H1 (cell line): ENCODE measurements at regions not wholly inside any gene's neighbourhood (a gene's known extent, or its start where the extent isn't known, plus 50 kb on each side); places are given as distances from the start of the nearest gene placed in this dataset.

Source experiments
- RNF2 ChIP-seq: fragments of 200-900, 300-1000 bp; sonication (generic); IDR thresholded peaks from 2 replicates; pipeline ENCODE4 v1.7.1; 2016; ENCODE audit warnings: borderline replicate concordance, low read depth, mild to moderate bottlenecking, antibody characterized with exemption, low read length; ENCODE audit not compliant: poor library complexity, severe bottlenecking; ENCODE audit errors: missing control alignments
- TF ChIP-seq, protein P1 (sequence below): fragments of 300-600 bp; sonication (generic); IDR thresholded peaks from 2 replicates; pipeline ENCODE4 v1.7.1; 2012; ENCODE audit warnings: low read length, moderate library complexity, mild to moderate bottlenecking, inconsistent platforms; ENCODE audit not compliant: insufficient replicate concordance

GRCh38 chr5:145324767-145325479 lies 510.2 kb downstream of the PRELID2 start (continued):
- TF ChIP-seq, protein P1, sequence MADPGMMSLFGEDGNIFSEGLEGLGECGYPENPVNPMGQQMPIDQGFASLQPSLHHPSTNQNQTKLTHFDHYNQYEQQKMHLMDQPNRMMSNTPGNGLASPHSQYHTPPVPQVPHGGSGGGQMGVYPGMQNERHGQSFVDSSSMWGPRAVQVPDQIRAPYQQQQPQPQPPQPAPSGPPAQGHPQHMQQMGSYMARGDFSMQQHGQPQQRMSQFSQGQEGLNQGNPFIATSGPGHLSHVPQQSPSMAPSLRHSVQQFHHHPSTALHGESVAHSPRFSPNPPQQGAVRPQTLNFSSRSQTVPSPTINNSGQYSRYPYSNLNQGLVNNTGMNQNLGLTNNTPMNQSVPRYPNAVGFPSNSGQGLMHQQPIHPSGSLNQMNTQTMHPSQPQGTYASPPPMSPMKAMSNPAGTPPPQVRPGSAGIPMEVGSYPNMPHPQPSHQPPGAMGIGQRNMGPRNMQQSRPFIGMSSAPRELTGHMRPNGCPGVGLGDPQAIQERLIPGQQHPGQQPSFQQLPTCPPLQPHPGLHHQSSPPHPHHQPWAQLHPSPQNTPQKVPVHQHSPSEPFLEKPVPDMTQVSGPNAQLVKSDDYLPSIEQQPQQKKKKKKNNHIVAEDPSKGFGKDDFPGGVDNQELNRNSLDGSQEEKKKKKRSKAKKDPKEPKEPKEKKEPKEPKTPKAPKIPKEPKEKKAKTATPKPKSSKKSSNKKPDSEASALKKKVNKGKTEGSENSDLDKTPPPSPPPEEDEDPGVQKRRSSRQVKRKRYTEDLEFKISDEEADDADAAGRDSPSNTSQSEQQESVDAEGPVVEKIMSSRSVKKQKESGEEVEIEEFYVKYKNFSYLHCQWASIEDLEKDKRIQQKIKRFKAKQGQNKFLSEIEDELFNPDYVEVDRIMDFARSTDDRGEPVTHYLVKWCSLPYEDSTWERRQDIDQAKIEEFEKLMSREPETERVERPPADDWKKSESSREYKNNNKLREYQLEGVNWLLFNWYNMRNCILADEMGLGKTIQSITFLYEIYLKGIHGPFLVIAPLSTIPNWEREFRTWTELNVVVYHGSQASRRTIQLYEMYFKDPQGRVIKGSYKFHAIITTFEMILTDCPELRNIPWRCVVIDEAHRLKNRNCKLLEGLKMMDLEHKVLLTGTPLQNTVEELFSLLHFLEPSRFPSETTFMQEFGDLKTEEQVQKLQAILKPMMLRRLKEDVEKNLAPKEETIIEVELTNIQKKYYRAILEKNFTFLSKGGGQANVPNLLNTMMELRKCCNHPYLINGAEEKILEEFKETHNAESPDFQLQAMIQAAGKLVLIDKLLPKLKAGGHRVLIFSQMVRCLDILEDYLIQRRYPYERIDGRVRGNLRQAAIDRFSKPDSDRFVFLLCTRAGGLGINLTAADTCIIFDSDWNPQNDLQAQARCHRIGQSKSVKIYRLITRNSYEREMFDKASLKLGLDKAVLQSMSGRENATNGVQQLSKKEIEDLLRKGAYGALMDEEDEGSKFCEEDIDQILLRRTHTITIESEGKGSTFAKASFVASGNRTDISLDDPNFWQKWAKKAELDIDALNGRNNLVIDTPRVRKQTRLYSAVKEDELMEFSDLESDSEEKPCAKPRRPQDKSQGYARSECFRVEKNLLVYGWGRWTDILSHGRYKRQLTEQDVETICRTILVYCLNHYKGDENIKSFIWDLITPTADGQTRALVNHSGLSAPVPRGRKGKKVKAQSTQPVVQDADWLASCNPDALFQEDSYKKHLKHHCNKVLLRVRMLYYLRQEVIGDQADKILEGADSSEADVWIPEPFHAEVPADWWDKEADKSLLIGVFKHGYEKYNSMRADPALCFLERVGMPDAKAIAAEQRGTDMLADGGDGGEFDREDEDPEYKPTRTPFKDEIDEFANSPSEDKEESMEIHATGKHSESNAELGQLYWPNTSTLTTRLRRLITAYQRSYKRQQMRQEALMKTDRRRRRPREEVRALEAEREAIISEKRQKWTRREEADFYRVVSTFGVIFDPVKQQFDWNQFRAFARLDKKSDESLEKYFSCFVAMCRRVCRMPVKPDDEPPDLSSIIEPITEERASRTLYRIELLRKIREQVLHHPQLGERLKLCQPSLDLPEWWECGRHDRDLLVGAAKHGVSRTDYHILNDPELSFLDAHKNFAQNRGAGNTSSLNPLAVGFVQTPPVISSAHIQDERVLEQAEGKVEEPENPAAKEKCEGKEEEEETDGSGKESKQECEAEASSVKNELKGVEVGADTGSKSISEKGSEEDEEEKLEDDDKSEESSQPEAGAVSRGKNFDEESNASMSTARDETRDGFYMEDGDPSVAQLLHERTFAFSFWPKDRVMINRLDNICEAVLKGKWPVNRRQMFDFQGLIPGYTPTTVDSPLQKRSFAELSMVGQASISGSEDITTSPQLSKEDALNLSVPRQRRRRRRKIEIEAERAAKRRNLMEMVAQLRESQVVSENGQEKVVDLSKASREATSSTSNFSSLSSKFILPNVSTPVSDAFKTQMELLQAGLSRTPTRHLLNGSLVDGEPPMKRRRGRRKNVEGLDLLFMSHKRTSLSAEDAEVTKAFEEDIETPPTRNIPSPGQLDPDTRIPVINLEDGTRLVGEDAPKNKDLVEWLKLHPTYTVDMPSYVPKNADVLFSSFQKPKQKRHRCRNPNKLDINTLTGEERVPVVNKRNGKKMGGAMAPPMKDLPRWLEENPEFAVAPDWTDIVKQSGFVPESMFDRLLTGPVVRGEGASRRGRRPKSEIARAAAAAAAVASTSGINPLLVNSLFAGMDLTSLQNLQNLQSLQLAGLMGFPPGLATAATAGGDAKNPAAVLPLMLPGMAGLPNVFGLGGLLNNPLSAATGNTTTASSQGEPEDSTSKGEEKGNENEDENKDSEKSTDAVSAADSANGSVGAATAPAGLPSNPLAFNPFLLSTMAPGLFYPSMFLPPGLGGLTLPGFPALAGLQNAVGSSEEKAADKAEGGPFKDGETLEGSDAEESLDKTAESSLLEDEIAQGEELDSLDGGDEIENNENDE, result no peak
- no peak for TF ChIP-seq RNF2
- TF ChIP-seq, all 59 proteins: peak for 0
